GM13977 (cell line): ENCODE measurements at regions not wholly inside any gene's neighbourhood (a gene's known extent, or its start where the extent isn't known, plus 50 kb on each side); places are given as distances from the start of the nearest gene placed in this dataset.

ENCODE experiments used
- DNase-seq: peaks from one replicate; pipeline ENCODE4 v3.0.0; 2012; ENCODE audit warnings: low spot score
- CTCF ChIP-seq: IDR thresholded peaks from 2 replicates; pipeline ENCODE4 v1.5.1; 2012; ENCODE audit warnings: mild to moderate bottlenecking, control low read depth; ENCODE audit not compliant: insufficient read depth; ENCODE audit errors: extremely low read depth, missing control alignments
- in situ Hi-C: fragments of 300-500 bp; cut with MboI; formaldehyde crosslinking; loops from one replicate; pipeline ENCODE4 v1.12.0; 2022; ENCODE audit warnings: low sequenced_read_pairs, low pct_unique_long_range_greater_than_20kb, mixed read lengths, inconsistent platforms; ENCODE audit not compliant: unreplicated experiment

- in situ Hi-C loops: no loop called here
- no peak for DNase-seq
- no peak for TF ChIP-seq CTCF
Observed at GRCh38 chr5:74311961-74312360, 328.6 kb downstream of the ENC1 start.

- no peak for DNase-seq
- TF ChIP-seq CTCF: no peak
- in situ Hi-C loops: no loop called here
Observed at GRCh38 chr5:74310997-74311930, 329.3 kb downstream of the ENC1 start.

GRCh38 chr5:74310386-74310785, 330.1 kb downstream of the ENC1 start:
- DNase-seq: no peak
- no peak for TF ChIP-seq CTCF
- in situ Hi-C loops: no loop called here

GRCh38 chr5:74309050-74309449, 331.5 kb downstream of the ENC1 start:
- TF ChIP-seq CTCF: no peak
- in situ Hi-C loops: no loop called here
- DNase-seq: no peak

GRCh38 chr5:74306845-74307244, 333.7 kb downstream of the ENC1 start:
- DNase-seq: no peak
- no peak for TF ChIP-seq CTCF
- in situ Hi-C loops: no loop called here

- DNase-seq: no peak
- no peak for TF ChIP-seq CTCF
- in situ Hi-C loops: no loop called here
Observed at GRCh38 chr5:74304536-74304935, 336.0 kb downstream of the ENC1 start.
